Stimulated activated CD4-positive, alpha-beta T cell treated with anti-CD3 and anti-CD28 coated beads, Interleukin-12 subunit alpha, Interleukin-12 subunit beta, amount 100 ng/mL, for 24 hours (primary cell): ENCODE measurements at regions not wholly inside any gene's neighbourhood (a gene's known extent, or its start where the extent isn't known, plus 50 kb on each side); places are given as distances from the start of the nearest gene placed in this dataset.
"Not testable (repeated sequence)": the region's sequence is repeated elsewhere in the genome, so short reads cannot be mapped to it uniquely, and the experiment has no call there.

ENCODE experiments used
- DNase-seq, 2 experiments: peaks; one replicate each; pipeline ENCODE4 v3.0.0-alpha.2; 2020; ENCODE audit warnings: low read depth in 2 of 2

GRCh38 chr5:68658810-68659372 lies 434.9 kb upstream of the SLC30A5 start:
- DNase-seq, result no peak

DNA sequence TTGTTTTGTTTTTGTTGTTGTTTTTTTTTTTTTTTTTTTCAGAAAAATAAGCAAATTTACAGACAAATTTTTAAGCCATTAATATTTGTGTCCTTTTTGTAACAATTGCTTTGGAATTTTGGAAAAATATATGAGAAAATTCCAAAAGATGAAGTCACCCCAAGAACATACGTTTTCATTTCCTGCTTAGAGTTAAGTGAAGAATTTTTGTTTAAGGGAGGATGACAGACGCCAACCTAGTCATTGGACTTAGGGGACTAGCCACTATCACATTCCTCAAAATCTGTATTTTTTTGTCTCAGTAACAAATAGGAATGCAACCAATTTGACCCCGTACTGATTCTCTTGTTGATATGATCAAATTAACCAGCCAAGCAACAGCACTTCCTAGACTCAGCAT lies 433.9 kb upstream of the SLC30A5 start:
- no peak for DNase-seq

DNA sequence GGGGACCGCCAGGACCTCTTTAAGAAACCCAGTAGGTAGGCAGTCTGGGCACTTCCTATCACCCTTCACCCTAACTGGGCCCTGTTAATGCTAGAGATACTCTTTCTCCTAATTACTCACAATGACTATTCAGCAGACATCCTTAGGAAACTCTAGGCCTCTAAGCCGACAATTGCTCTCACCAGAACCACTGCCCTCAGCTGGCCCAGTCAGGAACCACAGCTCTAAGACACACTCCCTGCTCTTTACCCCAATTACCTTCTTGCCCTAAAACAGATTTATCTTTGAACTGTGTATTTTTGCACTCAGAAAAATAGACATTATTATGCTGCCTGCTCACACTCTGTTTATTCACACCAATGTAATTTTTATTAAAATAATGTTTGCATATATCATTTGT lies 432.6 kb upstream of the SLC30A5 start:
- DNase-seq, result no peak

- no peak for DNase-seq
Observed at GRCh38 chr5:68662804-68663307, 431.0 kb upstream of the SLC30A5 start.

DNA sequence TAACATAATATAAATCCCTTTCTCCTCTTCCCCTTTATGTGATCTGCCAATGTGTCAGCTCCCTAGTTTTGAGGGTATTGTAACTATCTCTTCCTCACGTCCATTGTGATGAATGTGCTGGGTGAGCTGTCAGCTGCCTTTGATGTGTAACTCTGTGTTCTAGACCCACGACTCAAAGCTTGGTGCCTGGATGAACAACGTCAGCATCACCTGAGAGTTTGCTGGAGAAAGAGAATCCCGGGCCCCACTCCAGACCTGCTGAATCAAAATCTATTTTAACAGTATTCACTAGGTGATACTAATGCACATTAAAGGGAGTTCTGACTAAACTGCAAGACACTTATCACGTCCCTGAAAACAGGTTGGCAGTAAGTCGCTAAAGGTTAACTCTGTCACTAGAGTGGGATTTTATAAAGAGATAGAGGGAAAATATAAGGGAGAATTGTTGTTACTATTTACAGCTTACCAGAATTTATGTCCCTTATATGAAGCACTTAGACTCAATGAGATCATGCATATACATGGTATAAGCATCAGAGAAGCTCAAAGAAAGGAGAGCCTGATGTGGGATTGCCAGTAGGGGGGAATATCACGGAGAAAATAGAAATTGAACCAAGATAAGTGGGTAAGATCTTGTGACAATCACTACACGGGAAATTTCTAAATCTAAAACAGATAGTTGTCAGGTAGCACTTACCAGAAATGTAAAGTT lies 423.8 kb upstream of the SLC30A5 start:
- no peak for DNase-seq

DNA sequence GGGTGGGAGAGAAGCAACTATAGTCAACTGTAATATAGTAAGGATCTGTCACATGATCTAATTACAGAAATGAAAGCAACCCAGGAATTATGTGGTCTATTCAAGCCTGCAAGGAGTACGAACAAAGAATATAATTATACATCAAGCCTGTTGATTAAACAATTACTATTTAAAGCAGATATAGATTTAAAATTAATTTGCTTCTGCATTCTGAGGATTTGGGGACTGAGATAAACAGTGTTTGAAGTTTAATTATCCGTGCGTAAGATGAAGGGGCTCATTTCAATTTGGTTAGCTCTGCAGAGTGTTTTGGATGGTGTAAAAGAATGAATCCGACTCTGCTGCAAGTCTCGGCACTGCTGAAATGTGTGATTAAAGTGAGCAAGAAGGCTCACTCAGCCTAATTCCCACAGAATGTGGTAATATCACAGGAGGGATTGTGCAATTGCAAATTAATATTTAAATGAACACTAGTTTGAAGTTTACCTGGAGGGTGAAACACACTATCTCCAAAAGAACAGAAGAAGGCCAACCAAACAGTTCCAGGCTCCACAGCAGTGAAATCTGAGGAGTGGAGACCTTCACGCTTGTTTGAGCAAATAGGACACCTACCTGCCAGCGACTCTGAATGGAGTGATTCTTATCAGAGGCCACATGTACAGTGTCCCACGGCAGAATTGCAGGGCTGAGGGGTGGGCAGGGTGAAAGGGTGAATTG lies 420.6 kb upstream of the SLC30A5 start:
- DNase-seq, result no peak

DNA sequence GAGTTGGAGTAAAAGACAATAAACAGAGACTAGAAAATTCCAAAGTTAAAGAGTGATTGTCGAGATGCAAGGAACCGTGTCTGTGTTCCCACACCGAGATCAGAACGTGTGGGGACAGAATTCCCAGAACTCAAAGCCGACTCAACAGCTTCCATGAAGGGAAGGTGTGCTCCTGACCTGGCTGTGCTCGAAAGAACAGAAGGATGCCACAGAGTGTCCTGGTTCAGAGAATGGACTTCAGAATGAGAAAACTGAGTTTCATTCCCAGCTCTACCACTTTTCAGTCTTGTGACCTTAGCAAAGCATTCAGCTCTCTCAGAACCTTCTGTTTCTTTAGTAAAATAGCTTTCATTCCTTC lies 420.0 kb upstream of the SLC30A5 start:
- no peak for DNase-seq

- no peak for DNase-seq
Observed at GRCh38 chr5:68679041-68679440, 414.8 kb upstream of the SLC30A5 start.

GRCh38 chr5:68680366-68680765 lies 413.4 kb upstream of the SLC30A5 start:
- no peak for DNase-seq

DNA sequence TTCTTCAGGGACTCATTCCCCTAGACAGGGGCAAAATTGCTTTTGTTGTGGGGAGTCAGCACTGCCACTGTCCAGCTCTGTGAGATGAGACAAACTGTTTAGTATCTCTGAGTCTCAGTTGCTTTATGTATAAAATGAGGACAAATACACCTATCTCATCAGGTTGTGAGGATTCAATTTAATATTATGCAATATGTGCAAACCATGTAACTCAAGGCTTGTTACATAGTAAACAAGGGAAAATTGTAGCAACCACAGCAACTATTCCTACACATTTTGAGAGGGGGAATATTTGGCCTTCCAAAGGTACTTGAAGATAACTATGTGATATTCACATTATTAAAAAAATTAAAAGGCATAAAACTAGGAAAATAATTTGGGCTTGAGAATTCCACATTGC lies 411.9 kb upstream of the SLC30A5 start:
- DNase-seq, result no peak

DNA sequence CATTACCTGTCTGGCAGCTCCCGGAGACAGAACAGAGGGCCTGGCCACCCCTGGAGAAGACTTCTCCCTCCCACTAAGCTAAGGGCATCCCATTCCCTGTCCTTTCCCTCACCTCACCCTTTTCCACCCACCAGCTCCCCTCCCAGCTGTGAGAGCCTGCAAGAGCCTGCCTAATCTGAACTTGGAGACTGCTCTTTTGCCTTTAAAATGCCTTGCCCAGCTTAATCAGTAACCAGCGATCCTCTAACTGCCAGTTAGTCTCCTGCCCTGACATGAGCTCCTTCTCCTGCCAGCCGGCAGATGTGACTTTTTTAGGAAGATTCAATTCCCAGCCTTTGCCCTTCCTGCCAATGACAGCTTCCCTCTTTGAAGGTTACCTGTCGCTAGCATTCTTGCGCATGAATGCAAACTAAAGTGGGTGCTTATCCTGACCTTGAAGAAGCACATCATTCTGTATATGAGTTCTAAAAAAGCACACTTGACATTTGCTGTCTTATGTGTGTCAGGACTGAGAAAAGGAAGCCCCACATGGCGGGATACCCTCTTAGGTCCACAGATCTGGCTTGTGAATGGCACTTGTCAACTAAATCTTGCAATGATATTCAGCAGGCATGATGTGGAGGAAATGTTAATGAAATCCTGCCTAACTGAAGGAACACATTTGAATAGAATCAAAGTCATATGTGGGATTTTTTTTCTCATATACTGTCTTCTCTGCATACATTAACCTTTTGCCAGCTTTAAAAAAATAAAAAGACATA lies 411.2 kb upstream of the SLC30A5 start:
- DNase-seq, result no peak

GRCh38 chr5:68683632-68684036 lies 410.2 kb upstream of the SLC30A5 start:
- DNase-seq, result no peak

DNA sequence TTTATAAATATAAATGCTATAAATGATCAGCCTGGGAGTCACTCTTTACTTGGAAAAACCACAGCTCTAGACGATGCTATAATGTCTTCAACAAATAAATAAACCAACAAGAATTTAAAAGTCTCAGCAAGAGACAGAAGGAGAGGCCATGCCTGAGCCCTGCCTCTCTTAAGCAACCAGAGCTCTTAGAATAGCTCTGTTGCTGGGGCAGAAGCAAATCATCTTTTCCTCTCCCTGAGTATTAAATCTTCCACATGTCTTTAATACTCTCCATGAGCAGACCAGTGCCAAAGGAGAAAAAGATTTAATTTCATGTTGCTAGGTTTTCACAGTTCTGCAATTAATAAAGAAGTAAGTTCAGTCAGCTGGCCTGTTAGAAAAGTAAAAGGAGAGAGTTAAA lies 408.0 kb upstream of the SLC30A5 start:
- no peak for DNase-seq

DNA sequence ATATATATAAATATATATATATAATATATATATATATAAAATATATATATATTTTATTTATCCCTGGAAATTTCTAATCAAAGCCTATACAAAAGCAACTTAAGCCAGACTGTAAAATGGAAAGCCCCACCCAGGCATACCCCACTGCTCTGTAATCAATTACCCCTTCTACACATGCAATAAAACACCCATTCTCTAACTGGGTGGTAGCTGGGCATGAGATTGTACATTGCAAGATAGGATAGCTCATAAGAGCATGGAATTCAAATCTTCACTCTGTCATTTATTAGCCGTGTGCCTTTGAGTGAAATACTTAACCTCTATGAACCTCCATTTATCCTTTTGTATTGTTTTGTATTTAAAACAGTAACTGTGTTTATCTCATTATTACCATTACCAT lies 405.3 kb upstream of the SLC30A5 start:
- DNase-seq, result no peak

- DNase-seq, result no peak
Observed at GRCh38 chr5:68689010-68689409, 404.8 kb upstream of the SLC30A5 start.

GRCh38 chr5:68691874-68692273 lies 401.9 kb upstream of the SLC30A5 start:
- not testable (repeated sequence) for DNase-seq

DNA sequence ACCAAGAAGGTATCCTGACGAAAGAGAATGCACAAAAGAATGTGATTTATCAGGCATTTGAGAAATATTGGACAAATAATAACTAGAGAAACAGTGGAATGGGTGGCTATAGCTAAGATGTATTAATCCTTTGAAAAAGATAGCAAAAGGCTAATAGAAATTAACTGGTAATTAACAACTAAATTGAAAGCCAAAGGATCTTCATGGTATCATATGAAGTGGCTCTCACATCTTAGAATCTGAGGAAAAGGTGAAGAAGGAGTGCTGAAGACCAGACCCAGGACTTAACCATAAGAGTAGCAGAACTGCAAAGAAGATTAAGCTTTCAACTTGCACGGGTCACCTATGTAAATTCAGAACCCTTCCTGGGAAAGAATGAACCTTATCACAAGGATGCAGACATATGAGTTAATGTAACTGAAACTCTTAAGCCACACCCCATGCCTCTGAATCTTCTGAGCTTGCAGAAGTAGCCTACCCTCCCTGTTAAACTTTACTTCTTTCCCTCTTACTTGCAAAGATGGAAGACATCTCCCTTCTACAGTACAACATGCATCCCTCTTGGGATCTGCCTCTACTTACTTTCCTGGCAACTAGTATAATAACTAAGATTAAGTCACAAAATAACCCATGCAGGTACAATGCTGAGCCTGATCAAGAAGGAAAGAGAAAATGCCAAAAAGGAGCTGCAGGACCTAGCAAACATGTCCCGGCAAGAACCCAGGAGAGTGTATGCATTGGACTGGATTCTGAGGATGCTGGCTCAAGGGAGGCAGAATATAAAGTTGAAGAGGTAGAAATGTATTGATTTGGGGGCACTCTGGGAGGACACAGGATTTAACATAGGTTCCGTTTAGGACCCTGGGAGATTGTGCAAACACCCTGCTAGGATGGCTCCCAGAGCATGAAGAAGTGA lies 395.5 kb upstream of the SLC30A5 start:
- no peak for DNase-seq

DNA sequence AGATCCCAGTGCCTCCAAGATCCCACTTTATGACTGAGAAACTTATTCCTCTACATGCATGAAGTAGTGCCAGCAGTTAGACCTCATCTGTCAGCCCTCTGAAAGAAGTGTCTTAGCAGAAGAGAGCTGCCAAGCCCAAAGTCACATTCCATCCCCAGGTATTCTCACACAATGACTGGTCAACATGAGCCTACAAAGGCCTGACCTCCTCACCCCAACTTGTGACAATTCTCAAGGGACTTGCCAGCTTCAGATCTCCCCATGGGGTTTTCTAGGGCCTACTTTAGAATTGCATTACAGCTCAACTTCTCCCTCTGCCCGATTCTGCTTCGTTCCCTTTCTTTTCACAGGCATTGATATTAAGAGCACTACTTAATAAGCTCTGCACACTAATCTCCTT lies 393.8 kb upstream of the SLC30A5 start:
- no peak for DNase-seq

DNA sequence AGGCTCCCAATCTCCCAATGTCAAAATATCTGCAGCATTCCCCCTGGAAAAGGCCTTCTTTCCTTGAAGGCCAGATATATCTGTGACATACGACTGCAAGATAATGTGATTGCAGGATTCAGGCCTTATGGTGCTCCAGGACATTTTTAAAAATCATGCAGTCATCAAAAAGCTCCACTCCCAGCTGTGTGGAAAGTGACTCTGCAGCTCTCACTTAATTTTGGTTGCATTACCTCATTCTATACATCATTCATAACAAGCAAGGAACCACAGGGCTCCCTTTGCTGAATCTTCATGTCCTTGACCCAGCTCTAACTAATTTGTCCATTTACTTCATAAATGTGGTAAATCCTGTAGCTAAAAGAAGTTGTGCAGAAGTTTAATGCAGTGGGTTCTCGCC lies 386.2 kb upstream of the SLC30A5 start:
- DNase-seq, result no peak

DNA sequence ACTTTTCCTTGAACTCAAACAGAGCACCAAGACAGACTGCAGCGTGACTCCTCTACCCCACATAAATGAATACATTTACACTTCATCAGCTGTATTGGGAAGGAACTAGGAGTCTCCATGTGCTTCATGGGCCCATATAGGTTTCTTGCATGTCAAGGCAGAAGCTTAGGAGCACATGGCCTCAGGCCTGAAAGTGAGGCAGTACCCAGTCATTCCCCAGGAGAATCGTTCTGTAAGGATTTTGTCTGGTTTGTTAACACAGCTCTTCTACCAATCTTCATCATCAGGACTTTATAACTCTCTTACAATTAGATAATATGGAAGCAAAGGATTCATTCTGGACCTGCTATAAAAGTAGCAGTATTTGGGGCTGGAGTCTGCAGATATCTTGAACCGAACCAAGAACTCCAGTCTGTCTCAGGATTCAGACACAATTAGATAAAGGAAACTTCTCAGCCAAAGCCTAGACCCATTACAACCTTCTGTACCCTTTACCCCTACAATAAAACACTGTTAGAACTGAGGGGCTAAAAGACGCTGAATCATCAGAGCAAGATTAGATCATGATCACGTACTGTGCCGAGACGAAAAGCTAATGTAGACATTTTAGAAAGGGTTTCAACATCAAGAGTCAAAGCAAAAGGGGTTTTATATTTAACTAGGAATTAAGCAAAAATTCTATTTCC lies 385.5 kb upstream of the SLC30A5 start:
- no peak for DNase-seq

GRCh38 chr5:68708842-68709170 lies 385.0 kb upstream of the SLC30A5 start:
- no peak for DNase-seq
